HG03442 (cell line): ENCODE measurements at regions not wholly inside any gene's neighbourhood (a gene's known extent, or its start where the extent isn't known, plus 50 kb on each side); places are given as distances from the start of the nearest gene placed in this dataset.

Experiments
- ATAC-seq: cut with Tn5 transposase; IDR thresholded peaks from one replicate; pipeline ENCODE4 v1.9.1; 2021; ENCODE audit warnings: mild to moderate bottlenecking, moderate library complexity; ENCODE audit not compliant: unreplicated experiment

DNA sequence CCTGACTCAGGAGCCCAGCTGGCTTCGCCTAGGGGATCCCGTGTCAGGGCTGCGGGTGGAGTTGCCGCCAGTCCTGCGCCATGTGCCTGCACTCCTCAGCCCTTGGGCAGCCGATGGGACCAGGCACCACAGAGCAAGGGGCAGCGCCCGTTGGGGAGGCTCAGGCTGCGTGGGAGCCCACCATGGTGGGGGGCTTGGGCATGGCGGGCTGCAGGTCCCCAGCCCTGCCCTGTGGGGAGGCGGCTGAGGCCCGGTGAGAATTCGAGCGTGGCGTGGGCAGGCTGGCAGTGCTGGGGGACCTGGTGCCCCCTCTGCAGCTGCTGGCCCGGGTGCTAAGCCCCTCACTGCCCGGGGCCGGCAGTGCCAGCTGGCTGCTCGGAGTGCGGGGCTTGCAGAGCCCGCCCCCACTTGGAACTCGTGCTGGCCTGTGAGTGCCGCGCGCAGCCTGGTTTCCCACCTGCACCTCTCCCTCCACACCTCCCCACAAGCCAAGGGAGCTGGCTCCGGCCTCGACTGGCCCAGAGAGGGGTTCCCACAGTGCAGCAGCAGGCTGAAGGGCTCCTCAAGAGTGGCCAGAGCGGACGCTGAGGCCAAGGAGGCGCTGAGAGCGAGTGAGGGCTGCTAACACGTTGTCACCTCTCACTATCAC is 135.1 kb upstream of the SEL1L start:
- ATAC-seq: no peak

DNA sequence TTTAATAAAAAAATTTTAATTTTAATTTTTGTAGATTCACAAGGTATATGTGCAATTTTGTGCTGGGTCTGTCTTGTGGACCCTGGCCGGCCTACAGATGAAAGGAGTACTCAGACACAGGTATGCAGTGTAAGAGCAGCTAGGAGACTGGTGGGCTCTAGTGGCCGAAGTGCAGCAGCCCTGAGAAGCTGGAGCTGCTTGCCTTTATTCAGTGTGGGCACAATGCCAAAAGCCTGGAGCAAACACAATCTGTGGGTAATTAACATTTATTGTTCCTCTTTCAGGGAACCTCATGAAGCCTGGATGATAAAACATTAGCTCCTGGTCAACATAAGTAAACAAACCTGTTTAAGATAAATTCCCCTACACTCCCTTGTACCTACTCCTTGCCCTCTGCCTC is 135.7 kb upstream of the SEL1L start:
- ATAC-seq: no peak

DNA sequence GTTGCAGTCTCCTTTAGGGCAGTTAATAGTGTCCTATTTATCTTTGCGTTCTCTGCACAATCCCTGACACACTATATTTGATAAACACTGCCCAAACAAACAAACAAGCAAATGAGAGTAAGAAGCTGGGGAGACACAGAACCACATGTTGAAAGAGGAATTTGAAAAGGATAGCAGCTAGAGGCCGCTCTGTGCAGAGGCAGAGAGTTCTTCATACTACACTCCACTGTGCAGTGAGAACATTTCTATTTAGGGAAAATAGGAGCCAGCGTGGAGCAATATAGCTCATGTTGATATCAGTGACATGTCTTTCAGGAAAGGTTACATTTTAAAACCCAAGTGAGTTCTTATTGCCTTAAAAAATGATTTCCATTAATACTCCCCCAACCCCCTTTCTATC is 140.3 kb upstream of the SEL1L start:
- ATAC-seq: no peak

DNA sequence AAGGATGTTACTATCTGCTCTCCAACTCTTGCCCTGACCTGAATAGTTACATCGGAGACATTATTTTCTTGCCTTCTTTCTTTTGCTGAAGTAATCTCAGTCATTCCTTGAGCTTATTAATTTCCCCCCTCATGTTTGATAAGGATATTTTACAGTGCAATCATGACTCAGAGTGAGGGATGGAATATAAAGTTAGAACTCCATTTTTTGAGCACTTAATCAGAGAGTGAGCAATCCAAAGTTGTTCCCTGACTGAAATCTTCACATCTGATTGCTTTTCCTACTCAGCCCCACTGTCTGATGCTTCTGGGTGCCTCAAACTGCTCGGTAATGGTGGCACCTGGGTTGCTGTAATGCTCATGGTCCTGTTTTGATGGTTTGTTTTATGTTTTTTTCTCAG is 142.7 kb upstream of the SEL1L start:
- ATAC-seq: no peak

DNA sequence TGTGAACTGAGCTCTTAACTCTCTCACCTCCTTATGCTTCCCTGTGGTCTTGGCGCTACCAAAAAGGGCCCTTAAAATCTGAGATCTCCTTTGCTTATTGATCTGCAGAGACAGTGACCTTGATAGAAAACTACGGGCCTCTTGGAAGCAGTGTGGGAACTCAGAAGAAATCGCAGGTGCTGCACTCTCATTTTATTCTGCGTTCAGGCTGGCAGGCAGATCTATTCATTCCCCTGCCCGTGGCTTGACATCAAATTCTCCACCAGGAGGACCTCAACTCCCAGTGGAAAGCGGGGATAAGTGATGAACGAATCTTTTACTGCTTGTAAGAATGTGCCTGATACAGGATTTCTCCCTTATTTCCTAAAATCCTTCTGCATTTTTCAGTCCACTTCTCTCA is 143.2 kb upstream of the SEL1L start:
- ATAC-seq: no peak

DNA sequence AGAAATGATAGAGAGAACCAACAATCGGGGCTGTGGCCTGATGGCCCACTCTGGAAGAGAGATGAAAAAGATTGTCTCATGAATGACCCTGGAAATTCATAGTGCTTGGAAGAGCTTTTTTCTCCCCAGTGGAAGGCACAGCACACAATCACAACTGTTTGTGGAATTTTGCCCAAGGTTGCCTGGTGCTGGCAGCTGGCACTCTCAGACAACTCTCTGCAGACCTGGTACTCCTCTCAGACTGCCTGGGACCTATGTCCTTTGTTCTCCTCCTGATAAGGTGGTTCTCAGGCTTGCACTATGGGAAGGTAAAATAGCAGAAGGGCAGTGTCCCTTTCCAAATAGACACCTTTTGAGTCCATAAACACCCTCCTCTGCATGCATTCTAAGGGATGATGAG is 144.1 kb upstream of the SEL1L start:
- no peak for ATAC-seq

DNA sequence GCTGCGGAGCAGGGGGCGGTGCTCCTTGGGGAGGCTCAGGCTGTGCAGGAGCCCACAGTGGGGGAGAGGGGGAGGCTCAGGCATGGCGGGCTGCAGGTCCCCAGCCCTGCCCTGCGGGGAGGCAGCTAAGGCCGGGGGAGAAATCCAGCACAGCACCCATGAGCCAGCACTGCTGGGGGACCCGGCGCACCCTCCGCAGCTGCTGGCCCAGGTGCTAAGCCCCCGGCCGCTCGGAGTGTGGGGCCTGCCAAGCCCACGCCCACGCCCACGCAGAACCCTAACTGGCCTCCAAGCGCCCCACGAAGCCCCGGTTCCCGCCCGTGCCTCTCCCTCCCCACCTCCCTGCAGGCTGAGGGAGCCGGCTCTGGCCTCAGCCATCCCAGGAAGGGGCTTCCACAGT is 145.6 kb upstream of the SEL1L start:
- no peak for ATAC-seq

DNA sequence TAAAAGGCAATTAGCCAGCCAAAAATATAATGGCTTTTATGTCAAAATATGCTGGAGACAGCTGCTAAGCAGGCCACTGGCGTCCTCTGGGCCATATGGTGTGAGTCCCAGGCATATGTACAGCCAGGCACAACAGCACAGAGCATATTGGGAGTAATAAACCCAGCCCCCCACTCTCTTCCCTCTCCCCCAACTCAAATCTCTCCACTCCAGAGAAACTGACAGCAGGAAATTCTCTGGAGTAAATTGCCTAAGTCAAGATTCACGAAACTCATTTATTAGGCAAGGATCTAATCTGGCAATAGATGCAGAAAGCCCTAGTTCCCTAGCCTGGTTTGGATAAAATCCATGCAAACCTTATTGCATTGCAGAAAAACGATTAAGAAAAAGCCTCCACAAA is 147.9 kb upstream of the SEL1L start:
- ATAC-seq: no peak

DNA sequence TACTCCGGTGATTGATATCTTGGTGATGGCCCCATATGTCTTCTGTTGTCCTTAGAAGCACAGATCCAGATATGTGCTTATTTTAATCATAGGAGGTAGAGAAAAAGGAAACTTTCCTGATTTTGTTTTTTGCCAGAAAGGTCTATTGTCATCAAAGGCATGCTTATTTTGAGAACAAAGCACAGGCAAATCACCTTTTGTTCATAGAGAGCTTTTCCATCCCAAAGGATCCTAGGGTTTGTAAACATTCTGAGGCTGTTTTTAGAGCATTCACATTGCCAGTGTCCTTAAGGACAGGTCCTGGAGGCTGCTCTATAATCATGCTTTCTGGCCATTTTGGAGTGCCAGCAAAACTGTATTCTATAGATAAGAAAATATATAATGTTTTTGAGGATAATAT is 148.5 kb upstream of the SEL1L start:
- no peak for ATAC-seq

DNA sequence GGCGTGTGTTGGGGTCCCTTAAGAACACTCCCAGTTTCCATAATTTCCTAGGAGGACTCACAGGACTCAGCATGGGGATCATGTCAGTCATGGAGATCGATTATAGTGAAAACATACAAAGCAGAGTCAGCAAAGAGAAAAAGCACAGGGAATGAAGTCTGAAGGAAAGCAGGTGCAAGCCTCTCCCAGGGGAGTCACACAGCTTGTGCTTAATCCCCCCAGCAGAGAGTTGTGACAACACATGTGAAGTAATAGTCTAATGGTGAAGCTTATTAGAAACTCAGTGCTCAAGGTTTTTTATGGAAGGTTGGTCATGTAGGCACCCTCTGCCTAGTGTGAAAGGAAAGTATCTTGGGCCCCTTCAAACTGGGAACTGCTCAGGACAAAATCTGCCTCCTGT is 149.0 kb upstream of the SEL1L start:
- no peak for ATAC-seq

DNA sequence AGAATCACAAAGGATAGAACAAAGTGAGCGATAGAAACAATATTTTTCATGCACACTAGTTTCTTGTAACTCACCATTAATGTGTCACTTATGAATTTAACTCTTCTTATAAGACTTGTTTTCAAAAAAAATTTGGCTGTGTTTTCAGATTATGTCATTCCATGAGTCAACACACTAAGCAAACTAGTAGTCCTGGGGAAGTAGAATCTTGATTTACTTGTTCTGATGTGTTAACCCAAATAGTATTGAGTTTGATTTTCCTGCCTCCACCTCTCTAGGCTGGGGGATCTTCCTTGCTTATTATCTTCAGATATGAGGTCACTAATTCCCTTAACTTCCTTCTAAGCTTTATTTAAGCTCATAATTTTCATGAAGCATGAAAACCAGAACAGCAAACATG is 151.0 kb upstream of the SEL1L start:
- no peak for ATAC-seq

DNA sequence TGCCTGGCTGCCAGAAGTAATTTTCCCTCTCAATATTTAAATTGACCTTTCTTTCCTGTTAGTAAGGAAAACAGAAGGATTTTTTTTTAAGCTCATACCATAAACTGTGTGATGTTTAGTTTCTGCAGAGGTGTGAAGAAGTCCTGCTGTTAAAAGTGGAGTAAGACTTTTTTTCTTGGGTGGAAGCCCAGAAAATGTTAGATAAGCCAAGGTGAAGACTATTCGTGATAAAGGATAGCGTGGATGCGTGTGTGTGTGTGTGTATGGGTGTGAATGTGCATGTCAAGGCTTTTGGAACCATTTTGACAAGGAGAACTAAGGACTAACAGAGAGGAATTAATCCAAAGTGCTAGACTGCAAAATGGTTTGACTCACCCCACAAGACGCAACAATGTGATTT is 152.9 kb upstream of the SEL1L start:
- no peak for ATAC-seq

DNA sequence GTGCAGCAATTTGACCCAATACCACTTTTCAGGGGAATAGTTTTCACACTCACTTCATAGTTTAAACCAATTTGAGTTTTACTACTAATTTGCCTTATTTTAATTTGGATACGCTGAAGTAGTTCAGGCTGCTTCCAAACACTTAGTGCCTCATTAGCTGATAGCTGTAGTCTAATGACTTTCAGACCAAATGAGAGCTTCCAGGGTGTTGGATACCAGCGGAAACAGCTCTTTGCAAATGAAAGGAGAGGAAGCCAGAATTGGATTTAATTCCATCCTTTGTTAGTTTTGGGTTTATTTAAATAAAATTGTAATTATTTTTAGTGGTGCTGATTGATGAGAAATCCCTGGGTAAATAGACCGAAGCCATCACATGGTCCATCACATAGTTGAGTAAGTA is 158.3 kb upstream of the SEL1L start:
- ATAC-seq: no peak

DNA sequence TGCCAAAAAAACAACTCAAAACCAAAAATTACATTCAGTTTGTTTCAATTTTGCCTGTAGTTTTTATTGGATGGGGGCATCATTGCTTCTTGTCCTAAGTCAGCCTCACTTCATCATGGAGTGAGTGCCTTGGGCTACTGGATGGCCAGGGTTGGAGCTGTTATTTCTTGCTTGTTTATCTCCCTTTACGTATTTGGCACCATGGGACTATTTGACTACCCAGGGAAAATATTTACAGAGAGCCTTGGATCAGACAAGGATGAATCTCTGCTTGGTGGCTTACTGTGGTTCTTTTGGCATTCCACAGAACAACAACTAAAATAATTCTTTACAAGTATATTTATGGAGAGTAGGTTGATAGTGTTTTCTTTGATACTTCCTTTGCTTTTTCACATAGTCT is 160.8 kb upstream of the SEL1L start:
- no peak for ATAC-seq

DNA sequence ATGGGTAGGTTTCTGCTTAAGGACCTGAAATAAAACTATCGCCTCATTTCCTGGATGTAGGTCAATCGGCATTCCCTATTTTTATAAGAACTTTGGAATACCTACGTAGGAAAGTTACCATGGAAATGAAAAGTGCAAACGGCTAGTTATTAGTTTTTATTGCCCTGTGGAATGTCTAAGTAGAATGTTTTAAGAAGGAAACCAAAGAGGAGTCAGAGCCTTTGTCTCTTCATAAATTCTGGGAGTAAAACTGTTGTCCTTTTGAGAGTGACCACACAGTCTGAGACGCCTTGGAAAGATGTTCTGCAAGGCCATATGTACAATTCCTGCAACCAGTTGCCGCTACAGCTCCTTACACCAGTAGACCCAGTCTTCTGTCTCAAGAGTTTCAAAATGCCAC is 176.0 kb upstream of the SEL1L start:
- ATAC-seq: no peak

DNA sequence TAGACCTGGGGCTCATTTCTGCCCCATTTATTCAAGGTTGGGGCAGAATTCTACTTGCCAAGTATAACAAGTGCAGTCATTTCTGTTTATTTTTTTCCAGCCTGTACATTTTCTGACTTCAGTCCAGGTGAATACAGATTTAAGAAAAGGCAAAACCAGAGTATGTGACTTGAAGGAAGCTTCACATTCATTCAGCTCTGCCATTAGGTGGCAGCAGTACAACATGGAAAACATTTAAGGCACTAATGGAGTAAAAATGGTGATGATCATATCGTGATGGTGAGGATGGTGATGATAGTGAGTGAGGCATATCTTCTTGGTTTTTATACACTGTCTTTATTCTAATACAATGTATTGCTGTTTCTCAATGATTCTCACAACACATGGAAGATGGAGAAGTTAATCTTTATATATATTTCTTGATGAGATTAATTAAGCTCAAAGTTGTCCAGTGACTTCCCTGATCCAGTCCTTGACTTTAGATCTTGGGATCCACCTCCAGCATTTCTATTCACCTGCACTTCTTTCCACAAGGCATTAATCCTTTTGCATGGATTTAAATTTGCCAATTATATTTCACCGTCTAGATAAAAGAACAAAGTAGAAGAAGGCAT is 176.7 kb upstream of the SEL1L start:
- no peak for ATAC-seq

DNA sequence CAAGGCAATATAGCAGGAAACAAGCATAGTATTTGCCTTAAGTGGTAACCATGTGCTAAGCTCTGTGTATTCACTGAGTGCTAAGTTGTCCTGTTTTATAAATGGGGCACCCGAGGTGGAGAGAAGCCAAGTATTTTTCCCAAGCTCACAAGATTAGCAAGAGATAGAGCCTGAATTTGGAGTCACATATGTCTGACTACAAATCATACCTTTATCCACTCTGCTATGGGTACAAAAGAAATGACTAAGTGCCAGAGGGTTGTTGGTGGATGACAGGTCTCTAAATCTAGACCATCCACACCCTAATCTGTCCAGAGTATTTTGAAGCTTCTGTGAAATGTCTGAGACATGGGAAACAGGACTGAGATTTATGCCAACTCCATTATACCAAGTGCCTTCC is 182.1 kb upstream of the SEL1L start:
- no peak for ATAC-seq

DNA sequence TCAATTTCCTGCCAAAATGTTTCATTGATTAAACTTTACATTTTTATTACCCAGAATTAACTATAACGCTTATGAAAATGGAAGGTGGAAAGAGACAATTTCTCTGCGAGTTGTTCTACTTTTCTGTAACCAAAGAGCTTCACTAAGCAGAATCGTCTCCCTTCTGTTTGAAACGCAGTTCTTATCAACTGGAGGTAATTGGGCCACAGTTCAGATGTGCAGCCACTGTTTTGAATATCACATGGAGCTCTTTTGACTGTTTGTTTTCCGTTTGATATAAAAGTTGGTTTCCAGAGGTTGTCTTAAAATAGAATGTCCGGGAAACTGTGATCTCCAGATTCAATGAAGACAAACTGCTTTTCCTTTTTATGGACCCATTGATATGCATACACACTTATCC is 183.3 kb upstream of the SEL1L start:
- ATAC-seq: no peak

DNA sequence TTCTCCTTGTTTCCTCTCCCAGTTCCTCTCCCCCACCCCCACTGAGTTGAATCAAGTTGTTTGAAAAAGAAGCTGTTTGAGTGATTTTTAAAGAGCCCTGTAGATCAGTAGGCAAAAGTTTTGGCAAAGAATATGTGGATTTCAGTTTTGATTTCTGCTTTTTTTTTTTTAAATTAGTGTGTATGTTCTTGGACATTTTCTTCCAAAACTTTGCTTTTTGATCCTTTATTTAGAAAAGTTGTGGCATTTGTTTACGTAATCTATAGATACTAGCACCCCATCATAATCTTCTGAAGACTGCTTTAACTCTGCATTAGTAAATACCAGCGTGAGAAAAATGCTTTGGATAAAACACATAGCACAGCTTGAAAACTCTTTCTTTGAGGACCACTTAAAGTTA is 190.3 kb upstream of the SEL1L start:
- ATAC-seq: no peak

DNA sequence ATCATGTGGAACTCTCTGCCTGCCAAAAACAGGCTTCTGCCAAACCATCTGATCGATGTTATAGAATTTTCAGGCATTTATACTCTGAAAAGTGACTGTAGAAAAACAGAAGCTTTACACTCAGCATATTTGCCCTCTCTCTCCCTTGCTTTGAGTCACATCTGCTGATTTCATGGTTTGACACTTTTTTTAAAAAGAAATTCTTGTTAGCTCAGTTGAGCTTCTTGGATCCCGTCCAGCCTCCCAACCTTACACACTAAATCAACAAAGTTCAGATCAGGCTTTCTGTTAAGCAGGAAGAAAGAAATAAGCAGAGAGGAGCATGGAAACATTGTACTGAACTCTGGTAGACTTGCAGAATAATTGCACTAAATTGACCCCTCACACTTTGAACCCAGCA is 193.6 kb upstream of the SEL1L start:
- no peak for ATAC-seq

DNA sequence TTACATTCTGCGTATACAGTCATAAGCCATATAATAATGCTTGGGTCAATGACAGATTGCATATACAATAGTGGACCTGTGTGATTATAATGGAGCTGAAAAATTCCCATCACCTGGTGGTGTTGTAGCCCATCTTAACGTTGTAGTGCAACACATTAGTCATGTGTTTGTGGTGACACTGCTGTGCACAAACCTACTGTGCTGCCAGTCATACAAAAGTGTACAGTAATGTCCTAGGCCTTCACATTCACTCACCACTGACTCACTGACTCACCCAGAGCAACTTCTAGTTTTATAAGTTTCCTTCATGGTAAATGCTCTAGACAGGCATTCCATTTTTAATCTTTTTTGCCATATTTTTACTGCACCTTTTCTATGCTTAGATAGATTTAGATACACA is 194.8 kb upstream of the SEL1L start:
- no peak for ATAC-seq

DNA sequence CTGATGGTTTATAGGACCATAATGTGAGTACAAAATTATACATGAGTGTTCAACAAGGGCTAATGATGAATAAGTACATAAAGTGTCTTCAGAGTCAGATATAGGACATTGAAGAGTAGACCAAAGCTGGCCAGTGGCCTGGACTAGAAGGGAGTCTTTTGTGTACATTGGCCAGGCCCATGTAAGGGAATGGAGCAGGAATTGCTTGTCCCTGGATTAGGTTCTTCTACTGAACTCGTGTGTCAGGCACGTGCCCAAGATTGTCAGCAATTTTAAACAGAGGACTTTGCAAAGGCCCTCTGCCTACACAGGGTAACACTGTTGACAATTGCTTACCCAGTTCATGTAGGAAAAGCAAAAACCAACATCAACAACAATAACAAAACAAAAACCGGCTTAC is 196.0 kb upstream of the SEL1L start:
- ATAC-seq: no peak

DNA sequence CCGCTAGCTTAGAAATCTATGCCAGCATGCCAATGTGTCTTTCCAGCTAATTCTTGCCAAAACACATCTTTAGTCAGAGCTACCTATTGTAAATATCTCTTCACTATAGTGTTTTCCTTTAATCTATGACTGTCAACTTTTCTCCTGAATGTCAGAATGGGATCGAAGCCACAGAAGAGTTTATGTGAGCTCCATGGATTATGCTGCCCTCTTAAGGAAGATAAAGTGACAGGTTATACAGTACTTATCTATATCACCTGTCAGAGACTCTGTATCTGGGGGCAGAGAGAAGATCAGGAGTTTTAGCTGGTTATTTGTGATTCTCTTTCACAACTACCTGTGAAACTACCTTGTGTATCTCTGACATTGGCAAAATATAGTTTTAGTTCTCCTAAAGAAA is 204.3 kb upstream of the SEL1L start:
- no peak for ATAC-seq
